ENCODE measurements at regions not wholly inside any gene's neighbourhood (a gene's known extent, or its start where the extent isn't known, plus 50 kb on each side); places are given as distances from the start of the nearest gene placed in this dataset.

- Histone ChIP-seq H3K4me1 (ENCODE audit: control insufficient read depth, low read length) (no peaks in the 10 kb centered on the region), H3K4me3 (ENCODE audit: low read length) (no peak overlapping the region), H3F3A (ENCODE audit: control insufficient read depth, insufficient read depth) (no peaks in the 10 kb centered on the region), H3K27ac (ENCODE audit: low read depth, low read length) (no peak overlapping the region), H3K27me3 (ENCODE audit: control insufficient read depth, low read length) (0 out of 2 replicates have a peak, but pooled peaks cover 2% of the 10 kb centered on the region), H3K36me3 (ENCODE audit: control insufficient read depth, low read length) (no peaks in the 10 kb centered on the region), H3K9me3 (ENCODE audit: control insufficient read depth, insufficient read depth, low read length) (no peaks in the 10 kb centered on the region), H3K9me2 (replicated peaks; ENCODE audit: control insufficient read depth, low read length) (no peaks in the 10 kb centered on the region), H4K20me1 (ENCODE audit: control insufficient read depth, insufficient read depth, low read depth, low read length) (no peaks in the 10 kb centered on the region), H3K4me2 (ENCODE audit: low read length) (no peak overlapping the region), H3K79me2 (ENCODE audit: control insufficient read depth, low read length) (no peaks in the 10 kb centered on the region)
- no peak for TF ChIP-seq CTCF (IDR thresholded peaks at IDR 0.05; ENCODE audit: low read depth, low read length, poor library complexity, severe bottlenecking)
- TF ChIP-seq EZH2phosphoT487 (IDR thresholded peaks at IDR 0.05; ENCODE audit: borderline replicate concordance, low read length): no peak
Measured at GRCh38 chr13:26824581-26824980, 64.0 kb upstream of the GPR12 start.

DNA sequence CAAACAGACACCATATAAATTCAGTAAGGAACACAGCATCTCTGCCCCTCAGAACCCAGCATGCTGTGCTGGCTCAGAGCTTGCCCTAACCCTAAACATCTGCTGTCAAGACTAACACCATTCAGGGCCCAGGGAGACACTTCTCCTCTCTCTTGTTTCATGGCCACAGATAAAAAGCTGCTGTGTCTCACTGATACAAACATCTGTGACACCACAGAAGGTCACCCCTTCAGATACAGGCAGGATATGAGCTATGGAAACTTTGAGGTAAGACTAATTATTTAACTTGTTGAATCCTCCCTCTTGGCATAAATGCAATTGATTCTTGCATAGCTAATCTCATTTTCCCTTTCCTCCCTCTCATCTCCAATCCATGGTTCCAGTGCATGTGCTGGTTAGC lies 61.6 kb upstream of the GPR12 start:
- no peaks in the 10 kb centered on the region for H3F3A ChIP-seq (ENCODE audit: control insufficient read depth, insufficient read depth)

GRCh38 chr13:26821672-26822071 lies 61.1 kb upstream of the GPR12 start:
- Histone ChIP-seq H3K4me1 (ENCODE audit: control insufficient read depth, low read length) (no peaks in the 10 kb centered on the region), H3K9me2 (replicated peaks; ENCODE audit: control insufficient read depth, low read length) (no peaks in the 10 kb centered on the region), H3K27me3 (ENCODE audit: control insufficient read depth, low read length) (0 out of 2 replicates have a peak, but pooled peaks cover 2% of the 10 kb centered on the region), H3F3A (ENCODE audit: control insufficient read depth, insufficient read depth) (no peaks in the 10 kb centered on the region), H3K9me3 (ENCODE audit: control insufficient read depth, insufficient read depth, low read length) (no peaks in the 10 kb centered on the region), H3K27ac (ENCODE audit: low read depth, low read length) (no peak overlapping the region), H3K4me3 (ENCODE audit: low read length) (no peak overlapping the region), H3K79me2 (ENCODE audit: control insufficient read depth, low read length) (no peaks in the 10 kb centered on the region), H3K4me2 (ENCODE audit: low read length) (no peak overlapping the region), H4K20me1 (ENCODE audit: control insufficient read depth, insufficient read depth, low read depth, low read length) (no peaks in the 10 kb centered on the region), H3K36me3 (ENCODE audit: control insufficient read depth, low read length) (no peaks in the 10 kb centered on the region)
- no peak for TF ChIP-seq EZH2phosphoT487 (IDR thresholded peaks at IDR 0.05; ENCODE audit: borderline replicate concordance, low read length)
- no peak for TF ChIP-seq CTCF (IDR thresholded peaks at IDR 0.05; ENCODE audit: low read depth, low read length, poor library complexity, severe bottlenecking)

More for the DNA sequence above, 61.6 kb upstream of the GPR12 start:
- H3K4me3 ChIP-seq (ENCODE audit: low read length): no peak overlapping the region
- H3K36me3 ChIP-seq (ENCODE audit: control insufficient read depth, low read length): no peaks in the 10 kb centered on the region
- H3K27me3 ChIP-seq (ENCODE audit: control insufficient read depth, low read length): 0 out of 2 replicates have a peak, but pooled peaks cover 2% of the 10 kb centered on the region
- H3K9me3 ChIP-seq (ENCODE audit: control insufficient read depth, insufficient read depth, low read length): no peaks in the 10 kb centered on the region
- no peaks in the 10 kb centered on the region for H3K4me1 ChIP-seq (ENCODE audit: control insufficient read depth, low read length)
- H3K4me2 ChIP-seq (ENCODE audit: low read length): no peak overlapping the region
- no peaks in the 10 kb centered on the region for H3K9me2 ChIP-seq (replicated peaks; ENCODE audit: control insufficient read depth, low read length)
- no peaks in the 10 kb centered on the region for H3K79me2 ChIP-seq (ENCODE audit: control insufficient read depth, low read length)
- H3K27ac ChIP-seq (ENCODE audit: low read depth, low read length): no peak overlapping the region
- H4K20me1 ChIP-seq (ENCODE audit: control insufficient read depth, insufficient read depth, low read depth, low read length): no peaks in the 10 kb centered on the region
- TF ChIP-seq CTCF (IDR thresholded peaks at IDR 0.05; ENCODE audit: low read depth, low read length, poor library complexity, severe bottlenecking) (no peak), EZH2phosphoT487 (IDR thresholded peaks at IDR 0.05; ENCODE audit: borderline replicate concordance, low read length) (no peak)

All from DOHH2 (cell line).